ENCODE measurements at regions not wholly inside any gene's neighbourhood (a gene's known extent, or its start where the extent isn't known, plus 50 kb on each side); places are given as distances from the start of the nearest gene placed in this dataset.

- no peak overlapping the region for H3K4me3 ChIP-seq (replicated peaks in 1 of 3; ENCODE audit: insufficient read depth in 1 of 3, low read depth in 1 of 3, low read length in 3 of 3)
- FAIRE-seq: no peak
- H2AFZ ChIP-seq (ENCODE audit: low read depth, low read length): no peak overlapping the region
- H4K20me1 ChIP-seq (replicated peaks; ENCODE audit: control insufficient read depth, extremely low read depth, insufficient read depth, low read length): no peaks in the 10 kb centered on the region
- no peak for DNase-seq (ENCODE audit: low read depth, low spot score)
- H3K27ac ChIP-seq (ENCODE audit: insufficient read depth, low read depth, low read length): no peak overlapping the region
- no peaks in the 10 kb centered on the region for H3K27me3 ChIP-seq (ENCODE audit: control insufficient read depth in 2 of 2, insufficient read depth in 2 of 2, low read length in 2 of 2)
- ChIA-PET POLR2A (no interaction called here), CTCF (no interaction called here)
- no peaks in the 10 kb centered on the region for H3K36me3 ChIP-seq (ENCODE audit: control insufficient read depth in 2 of 2, extremely low read depth in 1 of 2, insufficient read depth in 2 of 2, low read length in 2 of 2)
- TF ChIP-seq MYC (IDR thresholded peaks at IDR 0.05; ENCODE audit: low read depth, low read length) (no peak), CTCF (IDR thresholded peaks at IDR 0.05; ENCODE audit: extremely low read depth in 1 of 2, insufficient read depth in 1 of 2, low read depth in 1 of 2, low read length in 2 of 2) (no peak), POLR2A (IDR thresholded peaks at IDR 0.05; ENCODE audit: low read depth, low read length) (no peak), FOS (IDR thresholded peaks at IDR 0.05; ENCODE audit: borderline replicate concordance, insufficient read depth, low read length) (no peak), GATA2 (IDR thresholded peaks at IDR 0.05; ENCODE audit: insufficient read depth, insufficient read length, low read depth, low read length) (no peak), MAX (IDR thresholded peaks at IDR 0.05; ENCODE audit: insufficient read depth, insufficient read length) (no peak), EZH2 (IDR thresholded peaks at IDR 0.05; ENCODE audit: borderline replicate concordance, low read depth, low read length, severe bottlenecking) (no peak), POLR2AphosphoS5 (IDR thresholded peaks at IDR 0.05; ENCODE audit: insufficient read depth, low read depth, low read length) (no peak), JUN (IDR thresholded peaks at IDR 0.05; ENCODE audit: borderline replicate concordance, insufficient read depth, insufficient read length, low read depth) (no peak)
- intact Hi-C loops (cut with micrococcal nuclease) (no loop called here), dilution Hi-C loops (cut with MboI; ENCODE audit: extremely low pct_ligation_motif_present, low sequenced_read_pairs) (no loop called here)
- no peaks in the 10 kb centered on the region for H3K9me1 ChIP-seq (replicated peaks; ENCODE audit: control insufficient read depth, extremely low read depth, insufficient read depth, low read length)
- H3K4me1 ChIP-seq (ENCODE audit: control insufficient read depth, extremely low read depth, insufficient read depth, low read length): no peaks in the 10 kb centered on the region
- H3K4me2 ChIP-seq (ENCODE audit: insufficient read depth, low read length): no peak overlapping the region
- no TSS peak for BruUV-seq (replicated peaks)
- no peaks in the 10 kb centered on the region for H3K79me2 ChIP-seq (ENCODE audit: control insufficient read depth, insufficient read depth, low read length)
- no peak overlapping the region for H3K9ac ChIP-seq (replicated peaks; ENCODE audit: extremely low read depth, insufficient read depth, low read length)
- no peaks in the 10 kb centered on the region for H3K9me3 ChIP-seq (replicated peaks; ENCODE audit: control insufficient read depth, insufficient read depth, low read length)
Measured at GRCh38 chr6:104186831-104187230, 672.9 kb downstream of the HACE1 start.

Data from endothelial cell of umbilical vein (primary cell).